Right lobe of liver (tissue), 6 donors: ENCODE measurements at regions not wholly inside any gene's neighbourhood (a gene's known extent, or its start where the extent isn't known, plus 50 kb on each side); places are given as distances from the start of the nearest gene placed in this dataset.

ENCODE experiments used
- ATAC-seq, 4 donors: fragments of 200-7000 bp; cut with Tn5 transposase; one replicate each; pipeline ENCODE4 v1.9.1; 2020; ENCODE audit warnings: mild to moderate bottlenecking in 4 of 4, moderate library complexity in 4 of 4
- DNase-seq, 3 donors: peaks; one replicate each; pipeline ENCODE4 v3.0.0-alpha.2; 2020
- H3K27ac ChIP-seq, 3 donors: fragments of 200-600 bp; one replicate each; pipeline ENCODE4 v1.8.0; 2022
- H3K27me3 ChIP-seq, 2 donors: fragments of 200-600 bp; one replicate each; pipeline ENCODE4 v1.8.0; 2022
- H3K36me3 ChIP-seq, 4 donors: fragments of 200-600 bp; sonication (generic) in 1 of 4; one replicate each; pipeline versions ENCODE4 v1.5.1 to v1.8.0; 2017 to 2022; ENCODE audit warnings: control low read depth in 1 of 4
- H3K4me1 ChIP-seq, 4 donors: fragments of 200-600 bp; sonication (generic) in 1 of 4; one replicate each; pipeline versions ENCODE4 v1.5.1 to v1.8.0; 2017 to 2022; ENCODE audit warnings: control low read depth in 1 of 4
- H3K4me3 ChIP-seq, 3 donors: fragments of 200-600 bp; one replicate each; pipeline ENCODE4 v1.8.0; 2022
- H3K9me3 ChIP-seq, 4 donors: fragments of 200-600 bp; sonication (generic) in 1 of 4; one replicate each; pipeline versions ENCODE4 v1.5.1 to v1.8.0; 2017 to 2022; ENCODE audit warnings: control low read depth in 1 of 4
- CTCF ChIP-seq, 4 donors: fragments of 200-600 bp in 3 of 4; fragments of 450-650 bp in 1 of 4; IDR thresholded peaks; one replicate each; pipeline versions ENCODE4 v1.5.1 to v1.8.0; 2016 to 2022; ENCODE audit warnings: antibody characterized with exemption in 4 of 4, mild to moderate bottlenecking in 2 of 4
- POLR2A ChIP-seq: fragments of 450-650 bp; IDR thresholded peaks from one replicate; pipeline ENCODE4 v1.6.1; 2017; ENCODE audit warnings: antibody characterized with exemption, mild to moderate bottlenecking
- WGBS: methylation state at CpG from one replicate; pipeline ENCODE4 v1.1.6; 2018; ENCODE audit warnings: low coverage, low lambda C conversion rate; ENCODE audit not compliant: insufficient coverage; ENCODE audit errors: missing lambda C conversion rate; 5-methylcytosine and 5-hydroxymethylcytosine counted together
- intact Hi-C, 2 donors: fragments of 100-400 bp; cut with DNase I; formaldehyde crosslinking; loops; one replicate each; pipeline versions ENCODE4 v1.11.2 to v1.14.1; 2022
- donor health status: DM: no; HTN: yes; CAD: no.
- donor health status: DM: no; HTN: no; CAD: no.
- donor health status: DM: no; HTN: no; CAD: no.
- donor health status: DM: no; HTN: yes; CAD: no.
- donor health status: DM: no; HTN: yes; CAD: no.

GRCh38 chr18:73691118-73691517 is 456.5 kb downstream of the FBXO15 start:
- DNase-seq (no peak), ATAC-seq (no peak)
- Histone ChIP-seq H3K4me3 (no peak overlapping the region), H3K4me1 (no peaks in the 10 kb centered on the region), H3K27me3 (no peaks in the 10 kb centered on the region), H3K27ac (no peak overlapping the region), H3K36me3 (no peaks in the 10 kb centered on the region), H3K9me3 (no peaks in the 10 kb centered on the region)
- 56% methylated on average over 6 of the region's 6 CpGs for WGBS
- intact Hi-C loops, result no loop called here
- TF ChIP-seq POLR2A, result no peak
- no peak for TF ChIP-seq CTCF (IDR thresholded peaks at IDR 0.05)

GRCh38 chr18:73690222-73690621 is 457.4 kb downstream of the FBXO15 start:
- DNase-seq (no peak), ATAC-seq (no peak)
- Histone ChIP-seq H3K9me3 (no peaks in the 10 kb centered on the region), H3K27me3 (no peaks in the 10 kb centered on the region), H3K27ac (no peak overlapping the region), H3K4me1 (no peaks in the 10 kb centered on the region), H3K4me3 (no peak overlapping the region), H3K36me3 (no peaks in the 10 kb centered on the region)
- intact Hi-C loops, result no loop called here
- 44% methylated on average over 3 of the region's 3 CpGs for WGBS
- TF ChIP-seq CTCF (IDR thresholded peaks at IDR 0.05) (no peak), POLR2A (no peak)

- ATAC-seq (no peak), DNase-seq (no peak)
- intact Hi-C loops, result no loop called here
- 39% methylated on average over 8 of the region's 9 CpGs for WGBS
- H3K36me3 ChIP-seq, result no peaks in the 10 kb centered on the region
- H3K4me3 ChIP-seq, result no peak overlapping the region
- no peaks in the 10 kb centered on the region for H3K27me3 ChIP-seq
- H3K27ac ChIP-seq, result no peak overlapping the region
- no peak for TF ChIP-seq CTCF (IDR thresholded peaks at IDR 0.05)
- no peak for TF ChIP-seq POLR2A
- no peaks in the 10 kb centered on the region for H3K9me3 ChIP-seq
- H3K4me1 ChIP-seq, result no peaks in the 10 kb centered on the region
Measured at GRCh38 chr18:73688851-73689711, 458.6 kb downstream of the FBXO15 start.

GRCh38 chr18:73688161-73688560 is 459.5 kb downstream of the FBXO15 start:
- Histone ChIP-seq H3K9me3 (no peaks in the 10 kb centered on the region), H3K4me3 (no peak overlapping the region), H3K27me3 (no peaks in the 10 kb centered on the region), H3K36me3 (no peaks in the 10 kb centered on the region), H3K27ac (no peak overlapping the region), H3K4me1 (no peaks in the 10 kb centered on the region)
- DNase-seq, result no peak
- no peak for ATAC-seq
- no peak for TF ChIP-seq POLR2A
- TF ChIP-seq CTCF (IDR thresholded peaks at IDR 0.05), result no peak
- intact Hi-C loops, result no loop called here
- WGBS, result 70% methylated on average over 4 of the region's 4 CpGs

- intact Hi-C loops, result no loop called here
- no peak for TF ChIP-seq CTCF (IDR thresholded peaks at IDR 0.05)
- TF ChIP-seq POLR2A, result no peak
- Histone ChIP-seq H3K4me3 (no peak overlapping the region), H3K4me1 (no peaks in the 10 kb centered on the region), H3K9me3 (no peaks in the 10 kb centered on the region), H3K36me3 (no peaks in the 10 kb centered on the region), H3K27ac (no peak overlapping the region), H3K27me3 (no peaks in the 10 kb centered on the region)
- ATAC-seq (no peak), DNase-seq (no peak)
Measured at GRCh38 chr18:73684647-73685046, 463.0 kb downstream of the FBXO15 start.
